GM18499 (cell line): ENCODE measurements at regions not wholly inside any gene's neighbourhood (a gene's known extent, or its start where the extent isn't known, plus 50 kb on each side); places are given as distances from the start of the nearest gene placed in this dataset.

Source experiments
- ATAC-seq: cut with Tn5 transposase; IDR thresholded peaks from one replicate; pipeline ENCODE4 v1.9.1; 2021; ENCODE audit warnings: moderate number of reproducible peaks; ENCODE audit not compliant: insufficient read depth, unreplicated experiment

DNA sequence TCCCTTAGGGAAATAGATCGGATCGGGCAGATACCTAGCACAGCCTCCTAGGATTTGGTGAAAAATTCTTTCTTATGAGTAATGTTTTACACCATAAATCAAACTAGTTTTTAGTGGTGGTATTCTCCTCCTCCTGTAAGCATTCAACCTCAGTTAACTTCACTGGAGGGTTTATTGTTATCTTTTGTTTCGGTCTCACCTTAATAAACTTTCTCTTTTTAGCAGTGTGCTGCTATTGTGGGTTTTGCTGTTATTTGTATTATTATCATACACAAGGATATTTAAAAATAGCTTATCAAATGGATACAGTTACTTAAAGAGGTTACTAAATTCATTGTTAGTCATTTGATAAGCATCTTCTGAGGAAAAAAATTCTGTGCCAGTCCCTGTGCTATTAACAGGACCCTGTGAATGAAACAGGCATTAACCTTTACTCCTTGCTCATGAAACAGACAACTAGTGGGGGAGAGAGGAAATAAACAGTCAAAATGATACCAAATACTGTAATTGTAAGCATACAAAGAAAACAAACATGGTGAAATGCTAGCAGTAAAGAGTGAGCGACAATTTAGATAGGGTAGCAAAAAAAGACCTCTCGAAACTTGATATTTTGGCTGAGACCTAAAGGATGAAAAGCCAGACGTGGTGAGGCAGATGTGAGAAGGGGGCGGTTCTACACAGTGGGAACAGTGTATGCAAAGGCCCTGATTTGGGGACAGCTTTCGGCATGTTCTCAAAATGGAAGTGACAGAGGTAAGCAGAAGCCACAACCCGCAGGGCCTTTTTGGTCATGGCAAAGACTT lies 178.7 kb upstream of the SOX5 start:
- peak; percentile 90 for ATAC-seq

DNA sequence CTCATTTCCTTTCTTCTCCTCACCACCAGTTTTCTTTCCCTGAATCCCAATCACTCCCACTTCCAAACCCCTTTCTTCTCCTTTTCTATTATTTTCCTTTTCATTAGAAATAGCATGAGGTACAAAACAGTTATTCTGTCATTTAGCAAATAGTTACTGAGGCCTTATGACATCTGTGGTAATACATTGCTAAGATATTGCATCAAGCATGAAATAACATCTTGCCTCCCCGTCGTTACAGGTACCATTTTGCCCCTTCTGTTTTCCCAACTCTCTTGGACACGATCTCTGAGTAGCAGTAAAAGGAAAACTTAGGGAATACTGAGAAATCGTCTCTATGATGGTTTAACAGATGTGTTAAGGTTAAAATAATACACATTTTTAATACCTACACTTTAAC lies 175.8 kb upstream of the SOX5 start:
- no peak for ATAC-seq

- ATAC-seq: no peak
Measured at GRCh38 chr12:24121911-24122310, 172.4 kb upstream of the SOX5 start.

GRCh38 chr12:24118668-24119067 lies 169.2 kb upstream of the SOX5 start:
- no peak for ATAC-seq

DNA sequence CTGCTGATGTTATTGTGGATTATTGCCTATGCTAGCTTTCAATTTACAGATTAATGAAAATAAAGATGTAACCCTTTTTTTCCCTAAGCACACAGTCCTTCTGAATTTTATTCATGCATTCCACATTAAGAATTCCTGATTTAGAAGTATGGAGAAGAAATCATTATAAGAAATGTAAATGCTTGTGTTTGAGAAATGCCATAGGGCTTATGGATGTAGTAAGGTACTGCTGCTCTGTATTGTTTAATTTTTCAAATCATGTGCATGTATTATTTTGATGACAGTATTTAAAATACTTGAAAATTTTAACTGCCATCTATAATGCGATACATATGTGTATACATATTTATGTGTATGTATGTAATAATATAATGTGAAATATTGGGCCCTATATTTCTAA lies 167.1 kb upstream of the SOX5 start:
- no peak for ATAC-seq

- no peak for ATAC-seq
Measured at GRCh38 chr12:24113701-24114100, 164.2 kb upstream of the SOX5 start.

DNA sequence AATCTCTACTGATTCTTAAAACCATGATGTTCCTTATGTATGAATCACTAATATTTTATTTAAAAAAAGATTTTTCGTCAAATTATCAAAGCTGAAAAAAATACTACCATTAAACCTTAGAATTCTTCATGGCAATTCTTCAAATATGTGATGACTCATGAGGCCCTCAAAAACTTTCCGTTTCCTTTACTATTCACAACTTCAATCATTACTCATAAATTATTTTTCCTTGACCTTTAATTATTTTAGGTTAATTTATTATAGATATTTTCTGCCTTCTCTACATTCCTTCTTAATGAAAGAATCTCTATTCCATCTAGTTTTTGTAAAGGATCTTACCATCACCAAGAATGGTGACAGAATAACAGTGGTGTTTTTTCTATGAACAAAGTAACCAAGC lies 162.1 kb upstream of the SOX5 start:
- ATAC-seq: no peak

GRCh38 chr12:24111086-24111485 lies 161.6 kb upstream of the SOX5 start:
- ATAC-seq: no peak

DNA sequence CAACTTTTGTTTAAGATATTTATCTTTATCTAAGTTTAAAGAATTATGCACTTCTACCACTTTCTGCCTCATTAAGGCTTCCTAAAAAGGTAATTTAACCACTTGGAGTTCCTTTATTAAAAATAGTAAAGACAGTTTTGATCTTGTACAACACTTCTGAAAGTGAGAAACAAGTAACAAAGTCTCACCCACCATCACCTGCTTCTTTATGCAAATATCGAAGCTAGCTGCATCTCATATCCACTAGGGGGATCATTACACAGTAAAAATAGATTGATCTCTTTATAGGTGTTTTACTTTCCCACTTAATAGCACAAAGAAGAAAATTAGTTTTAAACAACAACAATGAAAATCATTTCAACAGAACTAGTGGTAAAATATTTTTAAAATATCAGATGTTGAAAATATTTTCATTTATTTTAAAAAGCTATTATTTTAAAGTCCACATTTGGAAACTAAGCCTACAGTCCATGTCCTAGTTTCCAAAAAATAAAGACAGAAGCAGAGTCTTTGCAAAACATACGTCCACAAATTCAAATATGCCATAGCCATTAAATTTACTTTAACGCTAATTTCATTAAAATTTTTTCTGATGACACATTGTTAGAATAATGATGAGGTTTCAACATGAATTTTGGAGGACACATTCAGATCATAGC lies 160.0 kb upstream of the SOX5 start:
- peak; percentile 91 for ATAC-seq

- ATAC-seq: no peak
Measured at GRCh38 chr12:24102676-24103075, 153.2 kb upstream of the SOX5 start.

GRCh38 chr12:24099576-24099975 lies 150.1 kb upstream of the SOX5 start:
- ATAC-seq: no peak

DNA sequence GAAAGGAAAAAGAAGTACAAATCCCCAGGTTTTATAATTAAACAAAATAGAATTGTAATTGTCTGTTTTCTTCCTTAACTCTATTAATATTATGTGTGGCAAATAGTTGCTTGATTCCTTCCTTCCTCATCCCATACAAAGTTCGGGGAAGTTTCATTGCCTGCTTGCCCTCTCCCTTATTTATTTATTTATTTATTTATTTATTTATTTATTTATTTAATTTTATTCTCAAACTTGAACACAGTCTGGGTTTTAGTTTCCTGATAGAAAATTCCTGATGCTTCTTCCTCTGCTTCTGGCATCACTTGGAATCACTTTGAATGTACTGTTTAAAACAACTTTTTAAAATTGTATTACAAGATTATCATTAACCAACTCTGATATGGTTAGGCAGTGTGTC lies 145.8 kb upstream of the SOX5 start:
- ATAC-seq: no peak

GRCh38 chr12:24089510-24089890 lies 140.0 kb upstream of the SOX5 start:
- ATAC-seq: no peak

GRCh38 chr12:24088751-24089509 lies 139.5 kb upstream of the SOX5 start:
- ATAC-seq: no peak

- ATAC-seq: no peak
Measured at GRCh38 chr12:24087294-24087693, 137.8 kb upstream of the SOX5 start.

GRCh38 chr12:24084800-24085199 lies 135.3 kb upstream of the SOX5 start:
- no peak for ATAC-seq

DNA sequence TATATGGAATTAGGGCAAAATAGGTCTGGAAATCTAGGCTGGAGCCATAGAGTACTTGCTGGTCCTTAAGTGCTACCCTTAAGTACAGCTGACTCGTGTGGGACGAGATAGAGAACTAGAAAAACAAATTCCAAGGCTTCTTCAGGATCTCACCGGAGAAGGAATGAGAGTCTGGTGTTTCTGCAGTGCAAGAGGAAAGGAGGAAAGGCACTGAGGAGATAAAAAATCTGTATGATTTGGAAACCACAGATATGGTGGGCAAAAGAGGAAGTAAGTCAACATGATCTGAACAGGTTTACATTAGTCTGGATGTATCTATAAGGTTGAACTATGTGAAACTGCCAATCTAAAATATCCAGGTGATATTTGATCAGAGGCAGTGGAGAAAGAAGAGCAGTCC lies 134.4 kb upstream of the SOX5 start:
- ATAC-seq: no peak

DNA sequence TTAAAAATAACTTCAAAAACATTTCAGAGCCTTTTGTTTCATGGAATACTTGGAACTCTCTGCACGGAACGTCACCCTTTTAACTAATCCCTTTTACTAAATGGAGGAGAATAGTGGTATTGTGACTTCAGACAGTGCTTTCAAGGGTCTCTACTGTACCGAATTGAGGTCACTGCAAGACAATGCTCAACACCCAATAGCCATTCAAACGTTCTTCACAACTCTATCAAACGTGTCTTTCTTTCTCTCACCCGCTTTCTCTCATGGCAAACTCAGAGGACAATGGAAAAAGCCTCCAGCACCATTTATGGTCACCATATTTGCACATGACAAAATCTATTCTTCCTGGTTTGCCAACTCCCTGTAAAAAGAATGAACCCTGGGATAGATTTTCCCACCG lies 132.1 kb upstream of the SOX5 start:
- no peak for ATAC-seq

DNA sequence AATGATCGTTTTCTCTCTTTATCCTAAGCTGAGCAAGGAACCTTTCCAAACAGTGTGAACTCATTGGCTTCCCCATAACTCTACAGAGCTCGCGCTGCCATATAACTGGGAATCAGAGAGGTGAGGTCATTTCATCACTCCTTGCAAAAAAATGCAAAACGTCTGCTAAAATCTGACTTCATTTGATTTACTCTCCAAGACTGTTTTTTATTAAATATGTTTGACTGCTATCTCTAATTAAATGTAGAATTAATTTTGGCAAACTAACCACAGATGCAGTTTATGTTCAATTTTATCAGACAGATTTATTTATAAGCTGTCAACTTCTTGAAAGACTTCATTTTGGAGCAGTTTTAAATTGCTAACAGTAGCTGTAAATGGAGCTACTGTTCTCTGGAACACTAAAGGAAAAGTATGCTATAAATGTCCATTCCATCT lies 131.6 kb upstream of the SOX5 start:
- ATAC-seq: no peak

DNA sequence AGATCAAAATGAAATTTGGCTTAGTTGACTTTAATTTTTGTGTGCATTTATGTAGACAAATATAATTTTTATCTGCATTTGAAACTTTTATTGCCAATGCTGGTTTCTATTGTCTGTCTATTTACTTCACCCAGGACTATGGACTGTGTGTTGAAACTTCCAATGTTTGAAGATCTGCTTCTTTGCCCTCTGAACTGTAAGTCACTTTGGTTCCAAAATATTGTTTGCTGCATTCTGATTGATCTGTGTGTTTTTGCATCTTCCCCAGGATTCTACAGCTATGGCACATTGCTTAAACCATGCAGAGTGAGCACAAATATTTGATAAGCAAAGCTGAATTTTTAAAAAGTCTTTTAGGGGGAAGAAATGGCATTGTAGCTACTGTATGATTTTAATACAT lies 131.0 kb upstream of the SOX5 start:
- no peak for ATAC-seq

DNA sequence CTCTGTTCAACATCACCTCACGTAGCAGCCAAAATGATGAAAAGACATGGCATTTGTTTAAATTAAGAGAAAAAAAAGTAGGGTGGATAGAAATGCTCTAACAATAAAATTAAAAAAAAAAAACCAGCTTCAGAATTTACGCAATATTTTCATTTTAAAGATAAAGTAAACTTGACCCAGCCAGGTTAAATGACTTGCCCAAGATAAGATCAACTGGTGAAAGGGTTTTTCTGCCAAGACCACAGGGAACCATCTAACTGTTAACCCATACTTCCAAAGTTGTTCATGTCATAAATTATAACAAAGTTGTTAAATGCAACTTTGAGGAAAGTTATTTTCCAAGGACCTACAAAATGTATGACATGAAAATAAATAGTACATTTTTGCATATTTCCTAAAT lies 129.6 kb upstream of the SOX5 start:
- ATAC-seq: no peak
